Panc1 (cell line): ENCODE measurements at regions not wholly inside any gene's neighbourhood (a gene's known extent, or its start where the extent isn't known, plus 50 kb on each side); places are given as distances from the start of the nearest gene placed in this dataset.

Experiments used
- CTCF ChIP-seq: fragments of 450-650 bp; IDR thresholded peaks from 2 replicates; pipeline ENCODE4 v1.5.1; 2017; ENCODE audit warnings: mild to moderate bottlenecking
- POLR2AphosphoS5 ChIP-seq: IDR thresholded peaks from 2 replicates; pipeline ENCODE4 v1.6.1; 2012; ENCODE audit warnings: mild to moderate bottlenecking, low read depth, low read length, moderate library complexity

DNA sequence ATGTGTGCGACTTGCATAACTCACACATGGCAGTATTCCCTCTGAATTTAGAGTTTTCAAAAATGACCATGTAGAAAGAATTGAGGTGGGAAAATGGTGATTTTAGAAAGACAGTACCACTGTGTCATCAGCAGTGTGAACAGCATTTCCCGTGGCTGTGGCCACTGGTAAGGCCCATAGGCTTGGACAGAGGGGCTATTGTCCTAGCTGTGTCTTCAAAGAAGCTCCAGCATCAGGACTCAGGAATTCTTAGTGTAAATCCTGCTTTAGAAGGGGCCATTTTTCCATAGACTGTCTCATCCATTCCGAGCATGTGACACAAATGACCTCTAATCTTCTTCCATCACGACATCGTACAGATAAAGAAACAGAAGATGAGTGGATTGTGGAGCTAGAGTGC is 119.3 kb upstream of the BACE2 start:
- TF ChIP-seq CTCF = no peak
- TF ChIP-seq POLR2AphosphoS5 = no peak
